ENCODE measurements at regions not wholly inside any gene's neighbourhood (a gene's known extent, or its start where the extent isn't known, plus 50 kb on each side); places are given as distances from the start of the nearest gene placed in this dataset.

DNA sequence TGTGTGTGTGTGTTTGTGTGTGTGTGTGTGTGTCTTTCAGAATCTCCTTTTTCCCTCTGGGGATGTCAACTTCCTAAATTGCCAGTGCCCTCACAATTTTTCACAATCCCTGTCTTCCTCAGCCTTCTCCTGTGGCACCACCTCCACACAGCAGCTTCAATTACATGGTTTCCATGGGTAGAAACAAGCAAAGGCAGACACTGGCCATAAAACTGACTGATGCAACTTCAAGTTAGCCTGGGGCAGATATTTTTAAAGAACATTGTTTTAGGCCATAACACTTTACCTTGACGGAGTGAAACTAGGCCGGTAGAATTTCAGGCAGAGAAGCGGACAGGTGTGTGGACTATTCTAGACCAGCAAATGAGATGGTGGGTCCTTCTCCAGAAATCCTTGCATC is 405.8 kb upstream of the SUCLG2 start:
- TF ChIP-seq, protein P1, sequence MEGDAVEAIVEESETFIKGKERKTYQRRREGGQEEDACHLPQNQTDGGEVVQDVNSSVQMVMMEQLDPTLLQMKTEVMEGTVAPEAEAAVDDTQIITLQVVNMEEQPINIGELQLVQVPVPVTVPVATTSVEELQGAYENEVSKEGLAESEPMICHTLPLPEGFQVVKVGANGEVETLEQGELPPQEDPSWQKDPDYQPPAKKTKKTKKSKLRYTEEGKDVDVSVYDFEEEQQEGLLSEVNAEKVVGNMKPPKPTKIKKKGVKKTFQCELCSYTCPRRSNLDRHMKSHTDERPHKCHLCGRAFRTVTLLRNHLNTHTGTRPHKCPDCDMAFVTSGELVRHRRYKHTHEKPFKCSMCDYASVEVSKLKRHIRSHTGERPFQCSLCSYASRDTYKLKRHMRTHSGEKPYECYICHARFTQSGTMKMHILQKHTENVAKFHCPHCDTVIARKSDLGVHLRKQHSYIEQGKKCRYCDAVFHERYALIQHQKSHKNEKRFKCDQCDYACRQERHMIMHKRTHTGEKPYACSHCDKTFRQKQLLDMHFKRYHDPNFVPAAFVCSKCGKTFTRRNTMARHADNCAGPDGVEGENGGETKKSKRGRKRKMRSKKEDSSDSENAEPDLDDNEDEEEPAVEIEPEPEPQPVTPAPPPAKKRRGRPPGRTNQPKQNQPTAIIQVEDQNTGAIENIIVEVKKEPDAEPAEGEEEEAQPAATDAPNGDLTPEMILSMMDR (IDR thresholded peaks at IDR 0.05), result no peak
- ATAC-seq (ENCODE audit: low FRiP score), result no peak
- no peak for DNase-seq (ENCODE audit: low spot score)

DNA sequence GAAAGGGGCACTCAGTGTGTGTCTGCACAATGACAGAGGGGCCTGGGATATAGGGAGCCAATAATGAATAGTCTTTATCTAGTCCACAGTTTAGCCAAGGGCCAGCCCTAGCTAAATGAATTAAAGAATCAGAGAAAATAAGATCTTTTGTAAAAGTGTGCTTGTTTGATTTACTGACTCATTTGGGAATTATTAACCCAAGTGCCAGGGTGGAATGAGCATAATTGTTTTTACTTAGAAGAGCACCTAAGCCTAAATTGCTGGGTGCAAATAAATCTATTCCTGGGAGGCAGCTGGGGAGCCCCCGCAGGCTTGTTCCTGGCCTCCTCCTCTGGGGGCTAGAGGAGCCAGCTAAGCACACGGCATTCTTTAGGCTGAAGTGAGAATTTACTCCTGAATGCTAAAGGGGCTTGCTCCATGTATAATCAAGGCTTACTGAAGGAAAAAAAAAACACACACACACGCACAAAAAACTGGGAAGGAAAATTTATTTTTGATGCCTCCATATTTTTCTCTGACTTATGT is 405.3 kb upstream of the SUCLG2 start:
- DNase-seq (ENCODE audit: low spot score) (no peak), ATAC-seq (ENCODE audit: low FRiP score) (no peak)
- TF ChIP-seq, protein P1 (IDR thresholded peaks at IDR 0.05), result no peak

GRCh38 chr3:68057637-68058320 is 403.4 kb upstream of the SUCLG2 start:
- ATAC-seq (ENCODE audit: low FRiP score) (no peak), DNase-seq (ENCODE audit: low spot score) (no peak)
- TF ChIP-seq, protein P1 (IDR thresholded peaks at IDR 0.05), result no peak

DNA sequence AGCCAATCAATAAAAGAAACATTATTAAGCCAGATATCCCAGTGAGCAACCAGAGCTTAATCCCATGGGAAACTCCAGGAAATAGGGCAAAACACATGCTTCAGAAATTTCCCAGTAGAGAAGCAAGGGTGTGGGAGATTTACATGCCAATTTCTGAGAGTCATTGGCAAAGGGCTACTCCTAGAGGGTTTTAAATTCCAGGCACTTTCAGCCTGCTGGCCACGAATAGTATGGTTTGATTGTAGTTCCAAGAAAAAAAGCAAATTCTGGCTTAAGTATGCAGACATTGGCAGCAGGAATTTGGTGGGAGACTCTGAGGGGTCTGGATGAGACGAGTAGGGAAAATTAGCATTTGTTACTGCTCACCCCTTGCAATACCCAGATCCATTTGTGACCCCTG is 402.1 kb upstream of the SUCLG2 start:
- no peak for DNase-seq (ENCODE audit: low spot score)
- no peak for ATAC-seq (ENCODE audit: low FRiP score)
- TF ChIP-seq, protein P1 (IDR thresholded peaks at IDR 0.05), result no peak

DNA sequence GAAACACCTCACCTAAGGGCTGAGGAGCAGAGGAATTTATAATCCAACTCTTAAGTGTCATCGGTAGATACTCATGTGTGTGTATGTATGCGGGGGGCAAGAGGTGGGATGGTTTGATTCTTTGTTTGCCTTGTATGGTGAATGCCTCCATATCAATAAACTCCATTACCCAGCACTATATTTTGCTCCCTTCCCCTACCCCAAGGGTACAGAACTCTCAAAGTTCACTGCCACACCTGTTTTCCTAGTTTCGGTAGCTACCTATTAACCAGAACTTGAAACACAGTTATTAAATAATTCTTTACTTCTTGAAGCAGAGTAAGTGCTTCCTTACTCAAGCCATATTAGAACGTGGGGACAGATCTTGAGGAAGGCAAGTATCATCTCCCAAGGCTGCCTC is 400.8 kb upstream of the SUCLG2 start:
- TF ChIP-seq, protein P1 (IDR thresholded peaks at IDR 0.05), result no peak
- ATAC-seq (ENCODE audit: low FRiP score), result no peak
- DNase-seq (ENCODE audit: low spot score), result no peak

DNA sequence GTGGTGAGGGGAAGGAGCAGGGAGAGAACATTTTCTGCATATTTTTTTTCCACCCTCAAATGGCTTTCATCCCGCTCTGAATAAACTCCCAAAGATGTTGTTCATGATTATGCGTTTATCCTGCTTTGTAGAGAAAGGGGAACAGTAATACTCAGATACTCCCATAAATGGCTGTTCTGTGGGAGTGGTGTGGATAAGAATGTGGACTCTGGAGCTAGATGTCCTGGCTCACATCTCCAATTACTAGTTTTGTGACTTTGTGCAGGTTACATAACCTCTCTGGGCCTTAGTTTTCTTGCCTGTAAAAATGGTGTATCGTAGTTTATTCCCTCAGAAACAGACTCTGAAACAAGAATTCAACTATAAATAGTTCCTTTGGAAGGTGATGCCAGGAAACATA is 395.4 kb upstream of the SUCLG2 start:
- TF ChIP-seq, protein P1 (IDR thresholded peaks at IDR 0.05), result no peak
- DNase-seq (ENCODE audit: low spot score) (no peak), ATAC-seq (ENCODE audit: low FRiP score) (no peak)

GRCh38 chr3:68045976-68046375 is 391.6 kb upstream of the SUCLG2 start:
- TF ChIP-seq, protein P1 (IDR thresholded peaks at IDR 0.05), result no peak
- DNase-seq (ENCODE audit: low spot score), result no peak
- ATAC-seq (ENCODE audit: low FRiP score), result no peak

All from omental fat pad (tissue), 3 donors.